GM12872 (cell line): ENCODE measurements at regions not wholly inside any gene's neighbourhood (a gene's known extent, or its start where the extent isn't known, plus 50 kb on each side); places are given as distances from the start of the nearest gene placed in this dataset.

Source experiments
- TF ChIP-seq, protein P1 (sequence below): IDR thresholded peaks from 3 replicates; pipeline ENCODE4 v1.5.1; 2011; ENCODE audit warnings: low read depth, mild to moderate bottlenecking, low read length, moderate library complexity; ENCODE audit not compliant: insufficient read depth

DNA sequence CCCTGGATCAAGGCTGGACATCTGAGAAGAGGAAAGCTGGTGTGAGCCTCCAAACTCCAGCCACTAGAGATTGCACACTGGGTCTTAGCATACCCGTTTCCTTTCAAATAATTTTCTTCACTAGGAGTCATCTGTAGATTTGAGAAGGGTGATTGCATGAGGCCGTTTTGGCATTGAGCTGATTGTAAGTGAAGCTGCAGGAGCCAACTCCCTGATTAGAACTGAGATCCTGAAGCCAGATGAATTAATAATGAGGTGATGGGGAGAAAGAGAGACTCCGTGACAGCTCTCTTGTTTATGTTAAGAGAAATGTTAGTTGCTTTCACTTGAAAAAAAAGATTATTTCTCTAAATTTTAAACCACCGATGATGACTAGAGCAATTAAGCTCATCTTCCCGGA, 268.4 kb upstream of the THSD7B start:
- TF ChIP-seq, protein P1, sequence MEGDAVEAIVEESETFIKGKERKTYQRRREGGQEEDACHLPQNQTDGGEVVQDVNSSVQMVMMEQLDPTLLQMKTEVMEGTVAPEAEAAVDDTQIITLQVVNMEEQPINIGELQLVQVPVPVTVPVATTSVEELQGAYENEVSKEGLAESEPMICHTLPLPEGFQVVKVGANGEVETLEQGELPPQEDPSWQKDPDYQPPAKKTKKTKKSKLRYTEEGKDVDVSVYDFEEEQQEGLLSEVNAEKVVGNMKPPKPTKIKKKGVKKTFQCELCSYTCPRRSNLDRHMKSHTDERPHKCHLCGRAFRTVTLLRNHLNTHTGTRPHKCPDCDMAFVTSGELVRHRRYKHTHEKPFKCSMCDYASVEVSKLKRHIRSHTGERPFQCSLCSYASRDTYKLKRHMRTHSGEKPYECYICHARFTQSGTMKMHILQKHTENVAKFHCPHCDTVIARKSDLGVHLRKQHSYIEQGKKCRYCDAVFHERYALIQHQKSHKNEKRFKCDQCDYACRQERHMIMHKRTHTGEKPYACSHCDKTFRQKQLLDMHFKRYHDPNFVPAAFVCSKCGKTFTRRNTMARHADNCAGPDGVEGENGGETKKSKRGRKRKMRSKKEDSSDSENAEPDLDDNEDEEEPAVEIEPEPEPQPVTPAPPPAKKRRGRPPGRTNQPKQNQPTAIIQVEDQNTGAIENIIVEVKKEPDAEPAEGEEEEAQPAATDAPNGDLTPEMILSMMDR: no peak

DNA sequence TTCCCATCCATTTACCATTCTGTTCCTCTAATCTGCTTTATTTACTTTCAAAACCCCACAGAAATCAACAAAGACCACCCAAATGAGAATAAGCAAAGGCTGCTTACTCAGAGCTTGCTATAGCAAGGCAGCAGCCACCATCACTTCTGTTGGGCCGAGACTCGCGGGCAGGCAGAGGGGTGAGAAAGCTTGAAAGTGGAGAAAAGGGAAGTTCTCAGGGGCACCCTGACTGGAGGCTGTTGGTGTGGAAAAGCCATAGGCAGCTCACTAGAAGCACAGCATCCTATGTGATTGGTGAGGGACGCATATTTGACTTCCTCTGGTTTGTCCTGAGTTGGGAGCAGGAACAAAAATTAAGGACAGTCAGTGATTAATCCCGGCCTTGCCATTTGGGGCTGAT, 269.7 kb upstream of the THSD7B start:
- TF ChIP-seq, protein P1: no peak

DNA sequence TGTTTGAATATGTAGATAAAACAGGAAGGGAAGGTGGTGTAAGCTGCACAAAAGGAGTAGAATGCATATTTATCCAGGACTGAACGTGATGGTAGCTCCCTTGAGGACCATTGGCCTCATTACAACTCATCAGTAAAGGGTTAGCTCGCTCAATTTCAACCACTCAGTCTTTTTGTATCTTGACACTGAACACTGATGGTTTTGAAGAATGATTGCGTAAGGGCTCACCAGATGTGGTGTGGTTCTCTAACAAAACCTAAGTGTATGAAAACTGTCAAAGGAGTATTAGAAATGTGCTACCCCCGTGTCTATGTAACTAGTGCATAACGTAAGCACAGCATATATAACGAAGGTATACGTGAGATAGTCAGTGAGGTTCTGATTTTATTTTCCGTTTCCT, 272.4 kb upstream of the THSD7B start:
- TF ChIP-seq, protein P1: no peak

DNA sequence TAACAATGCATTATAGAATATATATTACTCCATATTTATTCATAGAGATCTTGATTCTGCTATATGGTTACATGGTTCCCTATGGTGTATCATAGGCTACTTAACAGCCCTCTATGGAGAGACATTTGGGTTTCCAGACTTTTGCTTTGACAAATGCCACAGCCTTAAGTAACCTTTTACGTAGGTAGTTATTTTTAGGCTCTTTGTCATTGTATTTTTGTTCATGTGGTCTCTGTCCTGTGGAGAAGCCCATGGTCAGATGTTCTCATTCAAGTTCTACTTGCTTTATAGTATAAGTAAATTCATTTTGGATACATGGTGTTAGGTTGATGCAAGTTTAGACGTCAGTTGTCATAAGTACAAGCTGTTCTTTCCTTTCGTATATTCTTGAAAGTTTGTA, 275.2 kb upstream of the THSD7B start:
- TF ChIP-seq, protein P1: no peak

DNA sequence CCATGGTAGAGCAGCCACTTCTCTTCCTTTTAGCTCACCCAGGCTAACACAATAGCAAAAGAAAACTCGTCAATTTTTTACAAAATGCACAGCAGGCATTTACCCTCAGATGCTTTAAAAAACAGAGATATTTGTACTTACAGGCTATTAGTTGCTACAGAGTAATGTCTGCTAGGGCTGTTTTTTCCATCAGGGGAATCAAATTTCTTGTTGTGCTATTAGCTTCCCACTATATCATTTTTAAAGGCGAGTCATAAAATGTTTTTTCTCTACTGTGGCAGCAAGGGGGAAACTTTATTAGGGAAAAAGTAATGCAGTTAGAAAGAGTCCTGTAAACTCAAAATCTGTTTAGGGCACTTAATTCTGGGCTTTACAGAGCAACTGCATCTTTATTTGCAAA, 277.9 kb upstream of the THSD7B start:
- TF ChIP-seq, protein P1: no peak

DNA sequence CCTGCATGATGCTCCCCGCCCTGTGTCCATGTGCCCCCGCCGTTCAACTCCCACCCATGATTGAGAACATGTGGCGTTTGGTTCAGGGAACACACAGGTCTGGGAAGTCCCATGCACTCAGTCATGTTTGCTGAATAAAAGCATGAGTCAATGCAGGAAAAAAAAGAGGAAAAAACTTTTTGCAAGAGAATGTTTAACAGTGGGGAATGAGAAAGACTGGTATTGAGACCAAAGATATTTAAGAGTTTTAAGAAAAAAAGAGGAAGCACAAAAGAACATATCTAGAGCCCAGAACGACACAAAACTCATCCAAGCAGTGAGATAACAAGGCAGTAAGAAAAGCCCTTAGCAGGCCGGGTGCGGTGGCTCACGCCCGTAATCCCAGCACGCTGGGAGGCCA, 279.2 kb upstream of the THSD7B start:
- TF ChIP-seq, protein P1: no peak

DNA sequence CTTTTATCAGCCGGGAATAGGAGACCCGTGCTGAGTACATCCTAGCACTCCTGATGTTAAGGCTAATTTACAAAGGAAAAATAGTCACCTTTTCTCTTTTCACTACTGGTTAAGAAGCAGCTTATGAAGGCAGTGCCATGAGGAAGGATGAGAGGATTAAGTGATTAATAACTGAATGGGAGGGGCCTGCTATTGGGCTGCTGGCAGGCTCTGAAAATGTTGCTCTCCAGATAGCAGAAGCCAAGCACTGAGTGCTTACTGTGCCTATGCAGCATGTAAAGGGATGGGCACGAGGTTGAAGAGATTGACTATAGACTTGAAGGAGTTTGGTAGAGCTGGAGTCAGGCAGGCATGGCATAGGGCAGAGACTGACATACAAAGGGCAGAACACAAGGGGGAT, 282.4 kb upstream of the THSD7B start:
- TF ChIP-seq, protein P1: no peak

DNA sequence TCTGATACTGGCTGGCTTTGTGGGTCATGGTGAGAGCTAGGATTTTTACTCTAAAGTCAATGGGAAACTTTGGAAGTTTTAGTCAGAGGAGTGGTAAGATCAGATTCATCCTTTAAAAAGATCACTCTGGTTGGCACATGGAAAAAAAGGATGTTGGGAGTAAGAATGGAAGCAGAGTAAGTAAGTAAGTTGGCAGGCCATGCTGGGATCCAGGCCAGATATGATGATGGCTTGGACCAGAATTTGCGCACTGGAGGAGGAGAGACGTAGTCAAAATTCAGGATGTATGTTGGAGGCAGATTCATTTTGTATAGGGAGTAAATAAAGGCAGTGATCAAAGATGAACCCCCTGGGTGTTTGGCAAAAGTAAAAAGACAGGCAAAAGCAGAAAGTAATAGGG, 283.3 kb upstream of the THSD7B start:
- TF ChIP-seq, protein P1: no peak
